Kidney glomerular epithelial cell (primary cell): ENCODE measurements at regions not wholly inside any gene's neighbourhood (a gene's known extent, or its start where the extent isn't known, plus 50 kb on each side); places are given as distances from the start of the nearest gene placed in this dataset.

Experiments used
- DNase-seq: peaks from one replicate; lab custom pipeline; 2025; lab: John Stamatoyannopoulos, UW

DNA sequence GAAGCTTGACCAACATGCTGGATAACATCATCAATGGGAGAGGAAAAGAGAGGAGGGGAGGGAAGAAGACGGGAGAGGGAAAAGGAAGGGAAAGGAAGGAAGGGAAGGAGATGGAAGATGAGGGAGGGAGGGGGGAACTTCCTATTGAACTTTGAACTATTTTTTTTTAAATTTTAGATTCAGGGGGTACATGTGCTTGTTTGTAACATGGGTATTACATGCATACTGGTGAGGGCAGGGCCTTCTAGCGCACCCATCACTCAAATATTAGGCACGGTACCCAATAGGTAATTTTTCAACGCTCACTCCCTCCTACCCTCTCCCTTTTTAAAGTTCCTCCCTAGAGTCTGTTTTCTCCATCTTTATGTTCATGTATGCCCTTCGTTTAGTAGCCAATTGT lies 383.2 kb upstream of the XYLT1 start:
- no peak for DNase-seq

- no peak for DNase-seq
Observed at GRCh38 chr16:17852977-17853702, 382.4 kb upstream of the XYLT1 start.

DNA sequence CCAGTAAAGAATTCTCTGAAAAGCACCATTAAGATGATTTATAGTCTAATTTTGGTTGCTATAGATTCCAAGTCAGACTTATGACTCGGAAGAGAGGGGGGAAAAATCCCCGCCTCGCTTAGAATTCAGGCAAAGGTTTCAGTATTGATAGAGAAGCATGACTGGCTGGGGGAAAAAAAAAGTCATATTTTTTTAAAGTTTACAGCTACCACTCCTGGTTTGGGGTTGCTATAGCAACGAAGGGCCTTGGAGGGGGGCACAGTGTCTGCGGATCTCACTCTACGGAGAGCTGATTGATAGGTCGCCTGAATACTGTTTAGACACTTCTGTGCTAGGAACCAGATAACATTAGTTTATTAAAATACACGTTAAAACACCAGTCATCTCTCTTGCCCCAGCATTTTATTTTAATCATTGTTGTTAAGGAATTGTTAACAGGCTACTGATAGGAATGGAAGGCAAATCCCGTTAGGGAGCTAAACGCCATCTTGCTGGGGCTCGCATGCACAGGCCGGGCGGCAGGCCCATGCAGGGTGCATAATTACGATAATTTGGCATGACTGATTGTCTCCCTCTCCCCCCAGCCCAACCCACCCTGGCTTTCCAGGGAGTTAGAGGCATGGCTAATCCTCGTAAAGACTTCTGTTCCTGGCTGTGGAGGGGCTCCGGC lies 380.0 kb upstream of the XYLT1 start:
- no peak for DNase-seq

- DNase-seq = no peak
Observed at GRCh38 chr16:17847234-17847795, 376.6 kb upstream of the XYLT1 start.

DNA sequence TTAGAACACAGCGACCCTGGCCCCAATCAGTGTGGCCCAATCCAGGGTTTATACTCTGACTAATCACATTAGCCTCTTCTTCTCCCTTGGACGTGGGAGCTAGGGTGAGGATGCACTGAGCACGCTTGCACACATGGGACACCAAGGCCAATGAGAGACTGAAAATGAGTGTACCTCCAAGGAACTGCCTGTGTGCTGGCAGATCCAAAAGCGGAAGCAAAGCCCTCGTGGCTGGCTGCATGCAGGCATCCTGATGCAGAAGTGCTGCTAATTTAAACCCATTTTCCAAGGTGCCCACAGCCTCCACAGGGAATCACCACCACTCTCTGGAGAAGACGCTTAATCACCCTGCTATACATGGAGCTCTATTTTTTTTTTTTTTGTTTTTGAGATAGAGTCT lies 375.3 kb upstream of the XYLT1 start:
- DNase-seq = no peak

DNA sequence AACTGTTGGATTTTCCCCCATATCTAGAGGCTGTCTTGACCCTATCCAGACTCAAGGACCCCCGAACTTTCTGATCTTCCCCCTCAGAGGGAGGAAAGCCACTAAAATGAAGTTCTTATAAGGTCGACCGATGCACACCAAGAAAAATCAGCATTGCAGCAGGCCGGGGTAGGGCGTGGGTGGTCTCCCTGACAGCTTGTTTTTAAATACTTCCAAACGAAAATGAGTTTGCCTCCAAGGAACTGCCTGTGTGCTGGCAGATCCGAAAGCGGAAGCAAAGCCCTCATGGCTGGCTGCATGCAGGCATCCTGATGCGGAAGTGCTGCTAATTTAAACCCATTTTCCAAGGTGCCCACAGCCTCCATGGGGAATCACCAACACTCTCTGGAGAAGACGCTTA lies 374.3 kb upstream of the XYLT1 start:
- DNase-seq = no peak

GRCh38 chr16:17843905-17844304 lies 373.1 kb upstream of the XYLT1 start:
- DNase-seq = no peak

GRCh38 chr16:17839907-17840306 lies 369.1 kb upstream of the XYLT1 start:
- DNase-seq = no peak

DNA sequence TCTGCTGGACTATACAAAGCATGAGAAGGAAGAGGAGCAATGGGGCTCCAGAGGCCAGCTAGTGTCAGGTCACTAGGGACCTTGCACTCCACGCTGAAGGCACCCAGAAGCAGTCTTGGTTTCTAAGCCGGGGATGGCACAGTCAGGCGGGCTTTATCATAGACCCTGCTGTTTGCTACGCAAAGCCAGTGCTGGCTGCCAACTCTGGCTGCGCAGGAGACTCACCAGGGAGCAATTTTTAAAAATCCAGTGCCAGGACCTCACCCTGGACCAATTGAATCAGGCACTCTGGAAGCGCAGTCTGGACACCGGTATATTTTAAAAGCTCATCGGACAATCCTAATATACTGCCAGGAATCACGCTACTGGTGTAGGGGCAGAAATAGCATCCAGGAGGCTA lies 368.5 kb upstream of the XYLT1 start:
- no peak for DNase-seq

- no peak for DNase-seq
Observed at GRCh38 chr16:17836868-17837602, 366.3 kb upstream of the XYLT1 start.

DNA sequence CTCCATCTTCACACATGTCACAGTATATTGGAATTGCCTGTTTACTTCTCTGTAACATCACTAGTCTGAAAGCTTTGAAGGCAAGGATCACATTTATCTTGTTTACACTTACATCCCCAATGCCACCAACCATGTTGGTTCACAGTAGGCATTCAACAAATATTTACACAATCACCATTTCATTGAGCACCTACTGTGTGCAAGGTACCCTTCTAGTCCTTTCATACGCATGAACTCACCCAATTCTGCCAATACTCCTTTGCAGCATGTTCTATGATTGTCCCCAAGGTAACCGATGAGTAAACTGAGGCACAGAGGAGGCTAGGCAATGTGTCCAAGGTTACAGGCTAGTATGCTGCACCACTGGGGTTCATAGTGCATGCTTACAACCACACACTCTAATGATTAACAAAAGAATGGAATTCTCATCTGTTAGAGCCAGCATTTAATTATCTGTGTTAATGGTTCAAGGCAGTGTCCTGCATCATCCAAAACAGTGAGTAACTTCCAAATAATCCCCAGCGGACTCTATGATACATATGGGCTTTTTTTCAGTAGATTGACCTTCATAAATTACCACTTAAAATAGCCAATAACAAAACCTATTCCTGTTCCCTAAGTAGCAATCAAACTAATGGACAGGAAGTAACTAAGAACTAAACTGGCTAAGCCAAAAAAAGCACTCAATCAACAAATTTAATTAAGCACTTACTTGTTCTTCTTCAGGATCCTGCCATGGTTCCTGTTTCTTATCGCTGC lies 364.5 kb upstream of the XYLT1 start:
- DNase-seq = no peak

DNA sequence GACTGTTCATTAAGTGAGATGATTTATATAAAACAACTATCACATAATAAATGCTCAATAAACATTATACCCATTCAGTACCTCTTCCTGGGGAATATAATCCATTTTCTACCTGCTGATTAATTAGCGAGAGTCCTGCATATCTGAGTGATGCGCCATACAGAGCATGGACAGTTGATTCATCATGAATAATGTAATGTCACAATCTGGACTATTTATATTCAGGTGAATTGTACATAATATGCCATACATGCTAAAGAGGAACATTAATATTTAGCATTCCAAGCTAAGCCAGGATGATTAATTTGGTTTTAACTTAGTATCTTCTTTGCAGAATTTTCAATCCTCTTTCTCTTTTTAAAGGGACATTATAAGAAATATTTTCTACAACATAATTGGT lies 362.0 kb upstream of the XYLT1 start:
- DNase-seq = no peak

GRCh38 chr16:17831330-17831729 lies 360.6 kb upstream of the XYLT1 start:
- no peak for DNase-seq

DNA sequence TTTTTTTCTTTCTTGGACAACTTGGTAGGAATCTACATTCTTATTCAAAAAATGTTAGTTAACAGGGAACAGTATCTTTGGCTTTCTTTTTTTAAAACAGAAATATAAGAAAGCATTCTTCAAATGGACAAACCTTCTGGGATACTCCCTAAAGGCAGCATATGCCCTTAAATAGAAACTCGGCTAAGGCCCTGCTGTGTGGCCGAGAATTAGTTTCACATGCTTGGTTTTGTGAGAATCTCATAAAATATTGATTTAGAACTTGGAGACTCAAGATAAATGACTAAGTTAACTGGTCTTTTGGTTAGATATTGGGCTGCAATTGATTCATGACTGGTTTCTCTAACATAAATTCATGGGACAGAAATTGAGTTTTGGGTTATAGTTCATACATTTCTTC lies 359.9 kb upstream of the XYLT1 start:
- no peak for DNase-seq

GRCh38 chr16:17829811-17830210 lies 359.1 kb upstream of the XYLT1 start:
- no peak for DNase-seq

- no peak for DNase-seq
Observed at GRCh38 chr16:17828012-17828411, 357.3 kb upstream of the XYLT1 start.

DNA sequence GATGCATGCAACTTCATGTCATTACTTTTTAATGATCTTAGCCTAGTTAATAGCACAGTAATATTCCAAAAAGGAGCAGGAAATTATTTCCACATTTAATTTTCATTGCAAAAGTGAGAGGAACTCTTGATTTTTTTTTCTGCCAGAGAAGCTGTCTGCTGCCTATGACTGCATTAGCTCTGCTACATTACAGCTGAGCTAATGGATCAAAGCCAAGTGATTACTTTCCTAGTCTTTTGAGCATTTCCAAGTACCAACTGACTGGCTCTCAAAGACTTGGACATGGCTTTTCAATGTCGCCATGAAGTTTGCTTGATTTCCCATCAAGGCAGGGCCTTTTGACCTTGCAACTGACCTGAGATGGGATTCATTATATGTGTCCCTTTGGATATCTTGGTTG lies 356.6 kb upstream of the XYLT1 start:
- no peak for DNase-seq

DNA sequence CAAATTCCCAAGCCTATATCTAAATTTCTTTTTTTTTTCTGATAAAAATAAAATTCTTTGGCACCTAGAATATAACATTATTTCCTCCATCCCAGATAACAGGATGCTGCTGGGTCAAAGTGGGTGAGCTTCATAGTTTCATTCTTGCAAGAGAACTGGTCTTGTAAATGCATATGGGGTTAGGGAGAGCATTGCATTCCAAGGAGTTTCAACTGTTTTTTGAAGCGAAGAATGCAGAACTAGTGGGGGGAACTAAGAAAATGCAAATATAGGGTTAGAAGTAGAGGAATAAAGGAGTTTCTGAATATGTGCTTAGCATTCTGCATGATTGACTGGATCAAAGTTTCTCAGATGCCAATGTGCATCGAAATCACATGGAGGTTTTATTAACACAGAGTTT lies 347.2 kb upstream of the XYLT1 start:
- DNase-seq = no peak

GRCh38 chr16:17817260-17817659 lies 346.5 kb upstream of the XYLT1 start:
- DNase-seq = no peak

DNA sequence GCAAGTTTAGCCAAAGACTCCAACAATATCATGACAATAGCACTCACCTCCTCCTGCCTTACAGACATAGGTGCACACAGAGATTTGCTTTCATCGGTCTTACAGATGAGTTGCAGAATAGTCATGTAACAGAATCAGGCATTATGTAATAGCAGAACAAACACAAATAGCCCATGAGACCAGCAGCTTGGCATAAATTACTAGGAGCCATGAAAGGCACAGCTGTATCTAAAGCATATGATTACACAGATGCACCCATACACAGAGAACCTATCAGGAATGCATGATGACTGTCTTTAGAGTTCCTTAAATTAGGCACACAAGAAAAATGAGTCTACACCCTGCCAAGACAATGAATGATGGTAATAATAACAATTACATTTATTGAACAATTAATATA lies 342.0 kb upstream of the XYLT1 start:
- DNase-seq = no peak

GRCh38 chr16:17804857-17805256 lies 334.1 kb upstream of the XYLT1 start:
- no peak for DNase-seq
